ENCODE measurements at regions not wholly inside any gene's neighbourhood (a gene's known extent, or its start where the extent isn't known, plus 50 kb on each side); places are given as distances from the start of the nearest gene placed in this dataset.
"Not testable (repeated sequence)": the region's sequence is repeated elsewhere in the genome, so short reads cannot be mapped to it uniquely, and the experiment has no call there.

GRCh38 chr6:144510859-144511258 is 225.7 kb downstream of the UTRN start:
- no peak for DNase-seq (ENCODE audit: low read depth in 3 of 3, low spot score in 2 of 3)

DNA sequence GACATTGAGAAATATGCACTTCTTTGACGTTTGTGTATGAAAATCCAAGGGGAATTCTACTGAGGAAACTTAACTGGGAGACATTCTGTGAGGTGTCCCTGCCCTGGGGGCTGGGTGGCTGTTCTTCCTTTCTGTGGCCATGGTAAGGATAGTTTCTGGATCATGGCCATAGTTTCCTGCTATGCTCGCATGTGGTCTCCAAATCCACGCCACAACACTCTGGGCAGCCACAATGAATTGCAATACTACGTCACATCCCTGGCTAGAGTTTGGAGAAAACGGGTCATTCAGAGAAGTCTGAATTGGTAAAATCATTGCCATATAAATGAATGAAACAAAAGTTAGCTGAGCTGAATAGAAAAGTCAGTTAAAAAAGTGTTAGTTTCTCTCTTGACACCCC is 230.6 kb downstream of the UTRN start:
- no peak for DNase-seq (ENCODE audit: low read depth in 3 of 3, low spot score in 2 of 3)

GRCh38 chr6:144519426-144519825 is 234.3 kb downstream of the UTRN start:
- peak; percentile 14 to 39 (median 24) for DNase-seq (ENCODE audit: low read depth in 3 of 3, low spot score in 2 of 3)

DNA sequence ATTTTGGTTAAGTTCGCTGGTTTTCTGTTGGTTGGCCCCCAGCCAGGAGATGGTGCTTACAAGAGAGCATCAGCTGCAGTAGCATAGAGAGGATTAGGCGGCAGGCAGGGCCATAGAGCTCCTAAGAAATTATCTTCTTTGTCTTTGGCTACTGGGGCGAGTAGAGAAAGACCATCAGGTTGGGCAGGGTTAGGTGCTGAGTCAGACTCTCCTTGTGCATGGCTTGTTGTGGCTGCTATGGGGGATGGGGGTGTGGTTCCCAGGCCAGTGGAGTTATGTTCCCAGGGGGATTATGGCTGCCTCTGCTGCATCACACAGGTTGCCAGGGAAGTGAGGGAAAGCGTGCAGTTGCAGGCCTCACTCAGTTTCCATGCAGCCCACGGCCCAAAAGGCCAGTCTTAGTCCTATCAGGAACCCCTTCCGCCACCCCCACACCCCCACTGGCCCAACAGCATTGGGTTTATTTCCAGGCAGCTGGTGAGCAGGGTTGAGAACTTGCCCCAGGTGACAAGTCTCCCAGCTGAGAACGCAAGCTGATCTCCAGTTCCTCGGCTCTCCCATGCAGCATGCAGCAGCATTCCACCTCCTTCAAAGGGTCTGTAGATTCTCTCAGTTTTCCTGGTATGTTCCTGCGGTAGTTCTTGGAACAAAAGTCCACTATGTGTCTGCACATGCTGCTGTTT is 243.7 kb downstream of the UTRN start:
- no peak for DNase-seq (ENCODE audit: low read depth in 3 of 3, low spot score in 2 of 3)

DNA sequence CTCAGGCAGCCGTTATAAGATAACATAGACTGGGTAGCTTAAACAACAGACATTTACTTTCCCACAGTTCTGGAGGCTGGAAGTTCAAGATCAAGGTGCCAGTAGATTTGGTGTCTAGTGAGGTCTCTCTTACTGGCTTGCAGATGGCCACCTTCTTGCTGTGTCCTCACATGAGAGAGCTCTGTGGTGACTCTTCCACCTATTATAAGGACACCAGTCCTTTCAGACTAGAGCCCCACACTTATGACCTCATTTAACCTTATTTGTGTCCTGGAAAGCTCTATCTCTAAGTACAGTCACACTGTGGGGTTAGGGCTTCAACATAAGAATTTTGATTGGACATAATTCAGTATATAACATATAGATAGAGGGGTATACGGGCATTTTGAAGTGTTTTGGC is 245.0 kb downstream of the UTRN start:
- no peak for DNase-seq (ENCODE audit: low read depth in 3 of 3, low spot score in 2 of 3)

- DNase-seq (ENCODE audit: low read depth in 3 of 3, low spot score in 2 of 3), result not testable (repeated sequence)
Measured at GRCh38 chr6:144532238-144532637, 247.1 kb downstream of the UTRN start.

DNA sequence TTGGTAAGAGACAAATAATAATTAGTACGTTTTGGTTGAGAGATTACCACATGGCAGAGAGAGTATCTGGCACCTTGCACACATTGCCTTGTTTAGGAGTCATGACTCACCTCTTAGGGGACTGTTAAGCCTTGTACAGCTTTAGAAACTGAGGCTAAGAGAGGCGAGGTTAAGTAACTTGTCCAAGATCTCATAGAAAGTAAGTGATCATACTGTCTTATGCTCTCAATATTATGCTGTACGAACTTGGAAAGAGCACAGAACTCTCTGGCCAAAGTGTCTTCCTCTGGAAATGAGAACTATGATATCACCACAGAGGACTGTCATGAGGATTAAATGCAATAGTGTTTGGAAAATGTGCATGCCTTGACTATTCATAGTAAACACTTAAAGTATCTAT is 249.0 kb downstream of the UTRN start:
- DNase-seq (ENCODE audit: low read depth in 3 of 3, low spot score in 2 of 3), result no peak

DNA sequence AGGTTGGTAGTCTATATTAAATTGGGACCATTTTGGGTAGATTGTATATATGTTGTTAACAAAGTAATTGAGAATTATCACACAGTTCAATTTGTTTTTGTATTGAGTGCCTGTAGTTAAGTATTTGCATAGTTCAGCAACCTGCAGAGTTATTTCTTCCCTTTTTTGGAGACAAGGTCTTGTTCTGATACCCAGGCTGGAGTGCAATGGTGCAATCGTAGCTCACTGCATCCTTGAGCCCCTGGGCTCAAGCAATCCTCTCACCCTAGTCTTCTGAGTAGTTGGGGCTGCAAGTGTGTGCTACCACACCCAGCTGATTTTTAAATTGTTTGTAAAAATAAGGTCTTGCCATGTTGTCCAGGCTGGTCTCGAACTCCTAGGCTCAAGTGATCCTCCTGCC is 250.5 kb downstream of the UTRN start:
- DNase-seq (ENCODE audit: low read depth in 3 of 3, low spot score in 2 of 3), result no peak

DNA sequence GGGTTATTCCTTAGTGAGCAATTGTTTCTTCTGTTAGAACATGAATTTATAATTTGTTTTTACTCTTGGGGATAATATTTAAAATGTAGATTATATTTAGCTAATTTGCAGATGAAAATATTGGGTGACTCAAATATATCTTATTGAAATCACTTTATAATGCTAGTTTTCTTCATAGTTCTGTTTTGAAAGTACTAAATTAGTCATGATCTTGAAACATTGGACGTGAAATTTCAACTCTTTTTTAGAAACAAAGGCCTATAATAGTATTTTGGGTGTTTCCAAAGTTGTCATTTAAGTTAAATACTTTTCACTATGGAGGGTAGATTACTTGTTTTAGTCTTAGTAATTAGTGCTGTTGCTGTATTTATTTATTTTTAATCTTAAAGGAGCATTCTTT is 250.9 kb downstream of the UTRN start:
- DNase-seq (ENCODE audit: low read depth in 3 of 3, low spot score in 2 of 3), result no peak

- no peak for DNase-seq (ENCODE audit: low read depth in 3 of 3, low spot score in 2 of 3)
Measured at GRCh38 chr6:144543006-144543871, 258.1 kb downstream of the UTRN start.

- no peak for DNase-seq (ENCODE audit: low read depth in 3 of 3, low spot score in 2 of 3)
Measured at GRCh38 chr6:144544266-144544830, 259.2 kb downstream of the UTRN start.

DNA sequence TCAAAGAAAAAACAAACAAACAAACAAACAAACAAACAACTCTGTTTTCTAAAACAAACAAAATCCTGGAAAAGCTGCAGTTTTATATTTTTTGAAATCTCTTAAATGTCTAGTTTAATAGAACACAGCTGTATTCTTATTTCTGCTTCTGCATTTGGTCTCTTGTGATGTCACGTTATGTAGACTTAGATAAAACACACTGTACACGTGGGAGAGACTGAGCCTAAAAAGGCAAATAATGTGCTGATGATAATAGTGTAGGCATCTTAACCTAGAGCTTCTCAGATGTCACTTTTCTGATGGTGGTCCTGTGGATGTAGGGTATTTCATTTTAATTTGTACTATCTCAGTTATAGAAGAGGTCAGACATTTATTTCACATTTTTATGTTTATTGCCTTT is 261.7 kb downstream of the UTRN start:
- no peak for DNase-seq (ENCODE audit: low read depth in 3 of 3, low spot score in 2 of 3)

GRCh38 chr6:144547409-144547808 is 262.3 kb downstream of the UTRN start:
- no peak for DNase-seq (ENCODE audit: low read depth in 3 of 3, low spot score in 2 of 3)

- no peak for DNase-seq (ENCODE audit: low read depth in 3 of 3, low spot score in 2 of 3)
Measured at GRCh38 chr6:144548536-144548935, 263.4 kb downstream of the UTRN start.

DNA sequence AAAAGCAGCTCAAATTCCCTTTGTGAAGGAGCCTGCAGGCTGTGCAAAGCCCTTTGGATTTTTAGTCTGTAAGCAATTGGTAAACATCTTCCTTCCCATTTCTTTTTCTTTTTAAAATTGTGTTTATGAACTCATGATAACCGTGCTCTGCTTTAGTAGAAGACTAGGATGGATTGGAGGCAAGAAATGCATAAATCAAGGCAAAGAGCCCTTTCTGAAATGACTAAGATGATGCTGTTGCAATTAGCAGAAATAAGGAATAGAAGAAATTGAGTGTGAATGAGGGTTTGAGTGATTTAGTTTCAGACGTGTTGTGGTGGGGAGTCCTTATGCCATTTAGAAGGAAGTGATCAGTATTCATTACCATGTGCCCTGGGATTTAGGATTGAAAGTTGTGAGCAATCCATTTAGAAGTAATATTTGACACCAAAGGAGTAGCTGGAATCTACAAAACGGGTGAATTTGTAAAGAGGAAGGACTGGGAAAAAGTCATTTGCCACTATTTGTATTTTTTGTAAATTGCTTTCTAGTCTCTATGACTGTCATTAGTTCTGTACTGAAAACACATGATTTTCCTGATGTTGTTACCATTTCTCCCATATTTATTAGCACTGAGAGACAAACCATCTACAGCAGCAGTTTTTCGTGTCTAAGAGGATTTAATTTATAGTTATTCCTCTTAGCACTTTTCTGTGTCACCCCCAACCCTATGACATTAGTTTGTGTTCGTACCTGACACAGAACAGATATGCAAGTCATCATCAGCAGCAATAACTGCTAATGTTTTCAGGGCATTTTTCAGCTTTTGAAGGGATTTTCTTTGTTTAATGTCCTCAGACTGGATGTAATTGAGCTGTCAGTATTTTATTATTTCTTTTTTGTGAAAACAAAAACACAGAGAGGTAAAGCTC is 265.0 kb downstream of the UTRN start:
- DNase-seq (ENCODE audit: low read depth in 3 of 3, low spot score in 2 of 3), result no peak

DNA sequence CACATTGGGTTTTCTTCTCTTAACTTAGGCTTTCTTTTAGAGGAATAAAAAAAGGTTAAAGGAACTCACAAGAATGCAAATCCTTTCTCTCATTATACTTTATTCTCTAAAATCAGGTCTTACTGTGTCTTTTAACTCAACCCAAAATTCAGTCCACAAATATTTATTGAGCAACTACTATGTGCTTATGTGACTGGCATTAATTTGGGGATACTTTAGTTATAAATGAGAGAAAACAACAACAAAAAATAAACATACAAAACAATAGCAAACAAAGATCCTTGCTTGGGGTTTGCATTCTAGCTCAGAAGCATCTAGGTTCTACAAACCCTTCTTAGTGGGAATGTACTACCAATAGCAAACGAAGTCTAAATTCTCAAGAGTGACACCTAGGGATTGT is 266.2 kb downstream of the UTRN start:
- DNase-seq (ENCODE audit: low read depth in 3 of 3, low spot score in 2 of 3), result no peak

DNA sequence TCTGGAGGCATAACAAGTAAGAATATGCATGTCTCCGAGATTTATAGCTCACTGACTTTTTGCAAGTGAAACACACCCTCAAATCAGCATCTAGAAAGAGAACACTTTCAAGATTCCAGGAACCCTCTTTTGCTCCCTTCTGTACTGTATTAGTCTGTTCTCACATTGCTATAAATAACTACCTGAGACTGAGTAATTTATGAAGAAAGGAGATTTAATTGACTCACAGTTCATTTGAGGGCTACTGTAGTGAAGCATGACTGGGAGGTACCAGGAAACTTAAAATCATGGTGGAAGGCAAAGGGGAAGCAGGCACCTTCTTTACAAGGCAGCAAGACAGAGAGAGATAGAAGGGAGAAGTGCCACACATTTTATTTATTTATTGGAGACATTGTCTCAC is 269.9 kb downstream of the UTRN start:
- no peak for DNase-seq (ENCODE audit: low read depth in 3 of 3, low spot score in 2 of 3)

GRCh38 chr6:144559865-144560593 is 274.9 kb downstream of the UTRN start:
- DNase-seq (ENCODE audit: low read depth in 3 of 3, low spot score in 2 of 3), result no peak

GRCh38 chr6:144561455-144562043 is 276.4 kb downstream of the UTRN start:
- DNase-seq (ENCODE audit: low read depth in 3 of 3, low spot score in 2 of 3), result no peak

GRCh38 chr6:144564202-144564601 is 279.1 kb downstream of the UTRN start:
- no peak for DNase-seq (ENCODE audit: low read depth in 3 of 3, low spot score in 2 of 3)
